Mesothelial cell of epicardium (in vitro differentiated cells): ENCODE measurements at regions not wholly inside any gene's neighbourhood (a gene's known extent, or its start where the extent isn't known, plus 50 kb on each side); places are given as distances from the start of the nearest gene placed in this dataset.

ENCODE experiments used
- DNase-seq, 2 experiments: peaks; one replicate each; pipeline ENCODE4 v3.0.0; 2021; ENCODE audit warnings: low spot score in 2 of 2; ENCODE audit not compliant: unreplicated experiment in 2 of 2
- H3K27ac Mint-ChIP-seq: 2 replicates; pipeline ENCODE4 v1.8.0; 2021; ENCODE audit warnings: mixed read lengths
- H3K27me3 Mint-ChIP-seq: 2 replicates; pipeline ENCODE4 v1.8.0; 2021; ENCODE audit warnings: low read depth, mixed read lengths
- H3K36me3 Mint-ChIP-seq: 2 replicates; pipeline ENCODE4 v1.8.0; 2021; ENCODE audit warnings: mixed read lengths
- H3K4me1 Mint-ChIP-seq: 2 replicates; pipeline ENCODE4 v1.8.0; 2021; ENCODE audit warnings: mixed read lengths
- H3K4me3 Mint-ChIP-seq: 2 replicates; pipeline ENCODE4 v1.8.0; 2021; ENCODE audit warnings: mild to moderate bottlenecking, moderate library complexity, mixed read lengths
- H3K9me3 Mint-ChIP-seq: 2 replicates; pipeline ENCODE4 v1.8.0; 2021; ENCODE audit warnings: mixed read lengths
- CTCF ChIP-seq: fragments of 200-600 bp; sonication (generic); IDR thresholded peaks from one replicate; pipeline ENCODE4 v1.5.0; 2021; ENCODE audit warnings: antibody characterized with exemption; ENCODE audit not compliant: unreplicated experiment

- Mint-ChIP-seq H3K27me3 (peaks cover 3% of the 10 kb centered on the region), H3K4me1 (peaks cover 4% of the 10 kb centered on the region), H3K9me3 (no peaks in the 10 kb centered on the region), H3K27ac (no peak overlapping the region), H3K4me3 (no peak overlapping the region), H3K36me3 (no peaks in the 10 kb centered on the region)
- no peak for DNase-seq
- no peak for TF ChIP-seq CTCF
Observed at GRCh38 chr13:24613755-24614154, 66.5 kb upstream of the ATP12A start.

GRCh38 chr13:24614306-24615080 is 65.7 kb upstream of the ATP12A start:
- H3K4me3 Mint-ChIP-seq: no peak overlapping the region
- no peak for TF ChIP-seq CTCF
- H3K4me1 Mint-ChIP-seq: peaks cover 4% of the 10 kb centered on the region
- no peak overlapping the region for H3K27ac Mint-ChIP-seq
- DNase-seq: no peak
- H3K9me3 Mint-ChIP-seq: no peaks in the 10 kb centered on the region
- no peaks in the 10 kb centered on the region for H3K36me3 Mint-ChIP-seq
- H3K27me3 Mint-ChIP-seq: peaks cover 3% of the 10 kb centered on the region

- Mint-ChIP-seq H3K36me3 (no peaks in the 10 kb centered on the region), H3K27ac (no peak overlapping the region), H3K9me3 (no peaks in the 10 kb centered on the region), H3K4me3 (no peak overlapping the region), H3K27me3 (peaks cover 3% of the 10 kb centered on the region), H3K4me1 (peaks cover 4% of the 10 kb centered on the region)
- no peak for TF ChIP-seq CTCF
- DNase-seq: no peak
Observed at GRCh38 chr13:24615114-24615513, 65.1 kb upstream of the ATP12A start.

- no peak for TF ChIP-seq CTCF
- Mint-ChIP-seq H3K9me3 (no peaks in the 10 kb centered on the region), H3K27ac (no peak overlapping the region), H3K36me3 (no peaks in the 10 kb centered on the region), H3K4me1 (peaks cover 4% of the 10 kb centered on the region), H3K4me3 (no peak overlapping the region), H3K27me3 (peaks cover 3% of the 10 kb centered on the region)
- no peak for DNase-seq
Observed at GRCh38 chr13:24615911-24616472, 64.2 kb upstream of the ATP12A start.

GRCh38 chr13:24616514-24616913 is 63.7 kb upstream of the ATP12A start:
- no peaks in the 10 kb centered on the region for H3K36me3 Mint-ChIP-seq
- TF ChIP-seq CTCF: no peak
- no peak overlapping the region for H3K27ac Mint-ChIP-seq
- no peak overlapping the region for H3K4me3 Mint-ChIP-seq
- no peaks in the 10 kb centered on the region for H3K9me3 Mint-ChIP-seq
- peaks cover 3% of the 10 kb centered on the region for H3K27me3 Mint-ChIP-seq
- DNase-seq: no peak
- peaks cover 4% of the 10 kb centered on the region for H3K4me1 Mint-ChIP-seq
